ENCODE measurements at regions not wholly inside any gene's neighbourhood (a gene's known extent, or its start where the extent isn't known, plus 50 kb on each side); places are given as distances from the start of the nearest gene placed in this dataset.

DNA sequence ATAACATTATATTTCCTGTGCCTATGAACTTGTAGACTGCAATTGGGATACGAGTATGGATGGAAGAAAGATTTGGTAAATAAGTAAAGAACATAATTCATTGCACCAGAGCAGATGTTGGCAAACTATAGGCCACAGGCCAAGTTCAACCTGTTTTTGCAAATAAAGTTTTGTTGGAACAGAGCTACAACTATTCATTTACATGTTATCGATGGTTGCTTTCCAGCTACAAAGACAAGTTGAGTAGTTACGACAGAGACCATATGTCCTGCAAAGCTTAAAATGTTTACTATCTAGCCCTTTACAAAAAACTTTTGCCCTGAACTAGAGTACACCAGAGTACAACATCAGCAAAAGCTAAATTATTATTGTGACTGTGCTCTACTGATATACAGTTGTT is 169.1 kb upstream of the DMAC1 start:
- in situ Hi-C loops (cut with HindIII; ENCODE audit: low sequenced_read_pairs), result no loop called here
- no peak for DNase-seq (ENCODE audit: low spot score)

- DNase-seq (ENCODE audit: low spot score), result no peak
- in situ Hi-C loops (cut with HindIII; ENCODE audit: low sequenced_read_pairs), result no loop called here
Measured at GRCh38 chr9:7967851-7968250, 168.3 kb upstream of the DMAC1 start.

GRCh38 chr9:7967093-7967827 is 167.7 kb upstream of the DMAC1 start:
- in situ Hi-C loops (cut with HindIII; ENCODE audit: low sequenced_read_pairs), result no loop called here

DNA sequence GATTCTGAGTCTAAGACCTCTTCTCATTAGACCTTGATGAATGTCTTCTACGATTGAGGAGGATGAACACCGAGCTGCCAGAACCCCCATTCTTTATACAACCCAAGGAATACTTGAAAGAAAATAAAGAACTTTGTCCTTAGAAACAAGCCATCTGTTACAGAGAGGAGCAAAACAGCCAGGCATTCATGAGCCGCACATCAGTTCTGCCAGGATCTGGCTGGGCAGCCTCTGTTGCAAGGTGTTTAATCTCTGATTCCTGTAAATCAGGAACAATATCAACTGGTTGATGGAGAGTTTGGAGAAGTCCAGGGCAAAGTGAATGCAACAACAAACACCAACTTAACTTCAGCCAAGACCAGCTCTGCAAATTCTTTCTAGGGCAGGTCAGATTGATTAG is 165.5 kb upstream of the DMAC1 start:
- peak; percentile 75 for DNase-seq (ENCODE audit: low spot score)
- in situ Hi-C loops (cut with HindIII; ENCODE audit: low sequenced_read_pairs), result no loop called here

More at GRCh38 chr9:7967093-7967827, 167.7 kb upstream of the DMAC1 start:
- DNase-seq (ENCODE audit: low spot score), result no peak

GRCh38 chr9:7963026-7963425 is 163.4 kb upstream of the DMAC1 start:
- no peak for DNase-seq (ENCODE audit: low spot score)
- in situ Hi-C loops (cut with HindIII; ENCODE audit: low sequenced_read_pairs), result no loop called here

DNA sequence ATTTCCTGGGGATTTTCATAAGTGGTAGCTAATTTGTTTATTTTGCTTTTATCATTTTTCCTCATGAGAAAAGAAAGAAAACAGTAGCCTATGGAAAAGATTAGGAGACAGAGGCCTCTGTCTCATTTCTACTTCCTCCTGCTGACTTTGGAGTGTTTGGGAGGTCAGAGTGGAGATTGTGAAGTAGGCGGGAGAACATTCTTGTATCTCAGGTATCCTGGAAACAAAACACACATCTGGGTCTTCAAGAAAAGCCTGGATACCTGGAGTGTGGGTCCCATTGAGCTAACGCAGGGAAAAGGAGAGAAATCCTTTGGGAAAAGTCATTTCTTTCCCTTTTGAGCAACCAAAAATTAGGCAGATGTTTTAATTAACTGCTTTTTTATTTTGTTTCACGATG is 161.5 kb upstream of the DMAC1 start:
- in situ Hi-C loops (cut with HindIII; ENCODE audit: low sequenced_read_pairs), result no loop called here
- DNase-seq (ENCODE audit: low spot score), result no peak

DNA sequence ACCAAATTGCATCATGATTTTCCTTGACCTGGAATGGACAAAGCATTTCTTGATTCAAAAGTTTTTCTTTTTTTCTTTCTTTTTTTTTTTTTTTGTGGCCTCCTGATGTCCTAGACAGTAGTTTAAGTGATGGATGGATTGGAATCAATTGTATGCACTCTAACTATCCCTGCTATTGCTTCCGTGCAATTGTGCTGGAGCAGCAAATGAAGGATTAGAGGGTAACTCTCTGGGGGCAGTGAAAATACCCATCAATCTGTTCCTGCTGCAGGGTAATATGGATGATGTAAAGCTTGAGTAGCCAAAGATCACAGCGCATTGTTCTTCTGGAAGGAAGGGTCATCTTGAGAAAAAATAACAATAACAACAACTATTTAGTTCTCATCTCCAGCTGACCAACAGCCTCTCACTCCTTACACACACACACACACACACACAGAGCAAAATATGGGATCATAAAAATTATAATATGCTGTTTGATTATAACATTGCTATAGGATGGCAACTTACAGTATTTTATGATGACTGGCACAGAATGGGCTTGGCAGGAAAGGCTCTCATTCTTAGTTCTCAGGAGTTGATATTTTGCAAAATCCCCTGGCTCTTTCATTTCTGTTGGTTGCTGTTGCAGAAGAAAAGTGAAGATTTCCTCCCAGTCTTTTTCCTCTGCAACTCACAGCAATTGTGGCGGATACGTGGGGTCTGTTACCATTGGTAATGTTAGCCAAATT is 160.9 kb upstream of the DMAC1 start:
- DNase-seq (ENCODE audit: low spot score), result no peak
- in situ Hi-C loops (cut with HindIII; ENCODE audit: low sequenced_read_pairs), result no loop called here

DNA sequence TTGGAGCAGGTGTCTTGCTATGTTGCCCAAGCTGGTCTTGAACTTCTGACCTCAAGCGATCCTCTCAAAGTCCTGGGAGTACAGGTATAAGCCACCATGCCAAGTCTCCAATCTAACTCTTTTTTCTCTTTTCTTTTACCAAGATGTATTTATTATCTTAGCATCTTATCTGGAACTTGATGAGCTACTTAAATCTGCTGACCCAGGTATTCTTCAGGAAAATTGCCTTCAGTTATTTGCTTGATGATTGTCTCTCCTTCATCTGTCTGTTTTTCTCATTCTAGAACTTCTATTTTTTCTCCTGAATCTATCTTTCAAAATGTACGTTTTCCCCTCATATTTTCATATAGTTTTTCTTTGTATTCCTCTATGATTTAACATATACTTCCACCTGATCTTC is 158.2 kb upstream of the DMAC1 start:
- no peak for DNase-seq (ENCODE audit: low spot score)
- in situ Hi-C loops (cut with HindIII; ENCODE audit: low sequenced_read_pairs), result no loop called here

- peak; percentile 30 for DNase-seq (ENCODE audit: low spot score)
- in situ Hi-C loops (cut with HindIII; ENCODE audit: low sequenced_read_pairs), result no loop called here
Measured at GRCh38 chr9:7947577-7947976, 148.0 kb upstream of the DMAC1 start.

- in situ Hi-C loops (cut with HindIII; ENCODE audit: low sequenced_read_pairs), result no loop called here
- peak; percentile 25 for DNase-seq (ENCODE audit: low spot score)
Measured at GRCh38 chr9:7946458-7946857, 146.9 kb upstream of the DMAC1 start.

DNA sequence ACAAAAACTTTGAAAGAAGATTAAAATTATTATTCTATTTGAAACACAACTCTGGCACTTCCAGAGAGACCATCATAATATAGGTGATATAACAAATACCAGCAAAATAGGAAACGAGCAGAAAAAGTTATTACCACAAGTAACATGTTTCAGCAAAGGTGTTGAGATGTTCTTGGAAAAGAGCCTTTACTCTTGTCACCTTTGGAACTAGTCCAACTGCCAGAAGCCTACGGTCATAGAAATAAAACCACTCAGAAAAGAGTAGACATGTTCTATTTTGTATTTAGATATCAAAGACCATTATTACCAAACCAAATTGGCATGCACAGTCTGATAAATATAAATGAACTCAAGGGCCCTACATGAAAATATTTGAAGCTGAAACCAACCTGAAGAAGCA is 145.0 kb upstream of the DMAC1 start:
- in situ Hi-C loops (cut with HindIII; ENCODE audit: low sequenced_read_pairs), result no loop called here
- DNase-seq (ENCODE audit: low spot score), result peak; percentile 49

- DNase-seq (ENCODE audit: low spot score), result no peak
- in situ Hi-C loops (cut with HindIII; ENCODE audit: low sequenced_read_pairs), result no loop called here
Measured at GRCh38 chr9:7937761-7938491, 138.3 kb upstream of the DMAC1 start.

DNA sequence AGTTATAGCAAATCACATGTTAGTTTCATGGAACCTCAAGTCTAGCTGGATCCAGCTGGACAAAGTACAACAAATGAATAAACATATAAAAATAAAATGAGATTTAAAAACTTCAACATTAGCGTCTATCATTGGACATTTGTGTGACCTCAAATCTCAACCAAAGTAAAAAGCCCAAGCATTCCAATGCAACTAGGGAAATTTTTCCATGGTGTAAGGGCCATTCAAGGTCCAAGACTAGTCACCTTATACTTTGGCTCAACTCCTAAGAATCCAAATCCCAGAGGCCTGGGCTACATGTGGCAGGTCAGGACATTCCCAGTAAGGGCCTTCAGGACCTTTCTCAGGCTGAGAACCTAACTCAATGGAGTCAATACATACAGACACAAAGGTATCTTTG is 137.4 kb upstream of the DMAC1 start:
- in situ Hi-C loops (cut with HindIII; ENCODE audit: low sequenced_read_pairs), result no loop called here
- DNase-seq (ENCODE audit: low spot score), result no peak

GRCh38 chr9:7936163-7936562 is 136.6 kb upstream of the DMAC1 start:
- DNase-seq (ENCODE audit: low spot score), result peak; percentile 99
- in situ Hi-C loops (cut with HindIII; ENCODE audit: low sequenced_read_pairs), result no loop called here

GRCh38 chr9:7935681-7936080 is 136.1 kb upstream of the DMAC1 start:
- DNase-seq (ENCODE audit: low spot score), result peak; percentile 56
- in situ Hi-C loops (cut with HindIII; ENCODE audit: low sequenced_read_pairs), result no loop called here

DNA sequence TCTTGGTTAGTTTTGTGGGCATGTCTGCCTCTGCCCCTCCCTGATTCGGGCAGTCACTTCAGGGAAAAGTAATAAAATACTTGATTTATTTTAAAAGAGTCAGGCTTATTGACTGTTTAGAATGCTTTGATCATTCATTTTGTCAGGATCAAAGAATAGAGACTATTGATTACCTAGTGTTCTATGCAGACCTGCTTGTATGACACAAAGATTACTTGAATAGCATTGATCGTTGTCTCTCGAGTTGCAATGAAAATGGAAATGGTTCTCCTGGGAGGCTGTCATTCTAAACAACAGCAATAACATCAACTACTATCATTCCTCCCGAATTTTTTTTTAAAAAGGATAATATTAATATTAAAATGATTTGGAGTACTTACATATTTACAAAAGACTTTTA is 133.2 kb upstream of the DMAC1 start:
- in situ Hi-C loops (cut with HindIII; ENCODE audit: low sequenced_read_pairs), result no loop called here

DNA sequence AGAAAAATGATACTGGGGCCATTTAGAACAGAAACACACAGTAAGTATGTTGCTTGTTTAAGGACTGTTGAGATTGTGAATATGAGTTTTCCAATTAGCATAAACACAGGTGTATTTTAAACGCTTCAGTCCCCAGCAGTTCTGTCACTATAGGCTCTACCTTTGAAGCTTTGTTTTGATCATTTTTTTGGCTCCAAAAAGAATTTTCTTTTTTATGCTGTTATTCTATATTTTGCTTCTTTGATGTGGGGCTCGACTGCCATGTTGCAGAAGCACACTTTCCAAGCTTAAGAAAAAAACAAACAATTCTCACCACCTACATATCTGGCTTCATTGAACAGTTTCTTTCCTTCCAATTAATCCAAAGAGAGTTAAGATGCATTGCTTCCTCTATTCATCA is 131.0 kb upstream of the DMAC1 start:
- in situ Hi-C loops (cut with HindIII; ENCODE audit: low sequenced_read_pairs), result no loop called here
- DNase-seq (ENCODE audit: low spot score), result no peak

More for the DNA sequence above, 133.2 kb upstream of the DMAC1 start:
- DNase-seq (ENCODE audit: low spot score), result no peak

- in situ Hi-C loops (cut with HindIII; ENCODE audit: low sequenced_read_pairs), result no loop called here
- no peak for DNase-seq (ENCODE audit: low spot score)
Measured at GRCh38 chr9:7921545-7922197, 122.1 kb upstream of the DMAC1 start.

- DNase-seq (ENCODE audit: low spot score), result no peak
- in situ Hi-C loops (cut with HindIII; ENCODE audit: low sequenced_read_pairs), result no loop called here
Measured at GRCh38 chr9:7912037-7912535, 112.5 kb upstream of the DMAC1 start.

Data from G401 (cell line).